Stimulated activated naive B cell treated with anti-CD40 and anti-IgM and Interleukin-4, amounts not matched to agents 10 μg/mL and 1 μg/mL and 100 μg/mL, for 72 hours (primary cell): ENCODE measurements at regions not wholly inside any gene's neighbourhood (a gene's known extent, or its start where the extent isn't known, plus 50 kb on each side); places are given as distances from the start of the nearest gene placed in this dataset.
"Not testable (repeated sequence)": the region's sequence is repeated elsewhere in the genome, so short reads cannot be mapped to it uniquely, and the experiment has no call there.

ENCODE experiments used
- ATAC-seq, 2 donors: fragments of 150-1000 bp; cut with Tn5 transposase; replicated peaks; 2 replicates each; pipeline ENCODE4 v1.10.0; 2021; ENCODE audit warnings: moderate library complexity in 1 of 2
- DNase-seq: peaks from one replicate; pipeline ENCODE4 v3.0.0; 2021
- H3K27ac Mint-ChIP-seq: one replicate; pipeline ENCODE4 v1.8.0; 2022; ENCODE audit warnings: mild to moderate bottlenecking, mixed read lengths
- H3K27me3 Mint-ChIP-seq, 2 donors: one replicate each; pipeline ENCODE4 v1.8.0; 2022; ENCODE audit warnings: mixed read lengths in 2 of 2
- H3K36me3 Mint-ChIP-seq, 2 donors: one replicate each; pipeline ENCODE4 v1.8.0; 2022; ENCODE audit warnings: mixed read lengths in 2 of 2, mild to moderate bottlenecking in 1 of 2
- H3K4me1 Mint-ChIP-seq, 2 donors: one replicate each; pipeline ENCODE4 v1.8.0; 2022; ENCODE audit warnings: mixed read lengths in 2 of 2, mild to moderate bottlenecking in 1 of 2
- H3K4me3 Mint-ChIP-seq, 2 donors: one replicate each; pipeline ENCODE4 v1.8.0; 2022; ENCODE audit warnings: mild to moderate bottlenecking in 2 of 2, mixed read lengths in 2 of 2, moderate library complexity in 1 of 2
- H3K9me3 Mint-ChIP-seq, 2 donors: one replicate each; pipeline ENCODE4 v1.8.0; 2022; ENCODE audit warnings: mixed read lengths in 2 of 2, mild to moderate bottlenecking in 1 of 2

GRCh38 chr2:21194147-21194546 lies 70.4 kb downstream of the TDRD15 start:
- ATAC-seq = no peak
- Mint-ChIP-seq H3K9me3 (no peaks in the 10 kb centered on the region), H3K27me3 (no peaks in the 10 kb centered on the region)

GRCh38 chr2:21194858-21195271 lies 71.1 kb downstream of the TDRD15 start:
- ATAC-seq = no peak

More at GRCh38 chr2:21194147-21194546, 70.4 kb downstream of the TDRD15 start:
- no peaks in the 10 kb centered on the region for H3K36me3 Mint-ChIP-seq
- no peak overlapping the region for H3K27ac Mint-ChIP-seq
- H3K4me1 Mint-ChIP-seq = no peaks in the 10 kb centered on the region
- no peak for DNase-seq
- no peak overlapping the region for H3K4me3 Mint-ChIP-seq

GRCh38 chr2:21195326-21195725 lies 71.6 kb downstream of the TDRD15 start:
- H3K9me3 Mint-ChIP-seq = no peaks in the 10 kb centered on the region
- H3K4me3 Mint-ChIP-seq = no peak overlapping the region
- no peaks in the 10 kb centered on the region for H3K27me3 Mint-ChIP-seq
- no peak overlapping the region for H3K27ac Mint-ChIP-seq
- DNase-seq = no peak
- no peak for ATAC-seq
- H3K4me1 Mint-ChIP-seq = no peaks in the 10 kb centered on the region
- H3K36me3 Mint-ChIP-seq = no peaks in the 10 kb centered on the region

More at GRCh38 chr2:21194858-21195271, 71.1 kb downstream of the TDRD15 start:
- Mint-ChIP-seq H3K4me1 (no peaks in the 10 kb centered on the region), H3K27ac (no peak overlapping the region), H3K4me3 (no peak overlapping the region), H3K9me3 (no peaks in the 10 kb centered on the region), H3K36me3 (no peaks in the 10 kb centered on the region), H3K27me3 (no peaks in the 10 kb centered on the region)
- no peak for DNase-seq

GRCh38 chr2:21198637-21199036 lies 74.9 kb downstream of the TDRD15 start:
- Mint-ChIP-seq H3K9me3 (no peaks in the 10 kb centered on the region), H3K4me3 (no peak overlapping the region), H3K27ac (no peak overlapping the region), H3K27me3 (peaks cover 0 to 5% of the 10 kb centered on the region in 2 donors), H3K36me3 (no peaks in the 10 kb centered on the region), H3K4me1 (no peaks in the 10 kb centered on the region)
- no peak for ATAC-seq
- no peak for DNase-seq

- no peak for ATAC-seq
- H3K36me3 Mint-ChIP-seq = no peaks in the 10 kb centered on the region
- peaks cover 0 to 5% of the 10 kb centered on the region in 2 donors for H3K27me3 Mint-ChIP-seq
These were observed 80.2 kb downstream of the TDRD15 start for GRCh38 chr2:21203976-21204375.

GRCh38 chr2:21214085-21214484 lies 90.3 kb downstream of the TDRD15 start:
- H3K36me3 Mint-ChIP-seq, H3K4me1 Mint-ChIP-seq, H3K27me3 Mint-ChIP-seq, H3K4me3 Mint-ChIP-seq, ATAC-seq, H3K27ac Mint-ChIP-seq, H3K9me3 Mint-ChIP-seq, DNase-seq: not testable (repeated sequence)

More at GRCh38 chr2:21203976-21204375, 80.2 kb downstream of the TDRD15 start:
- no peak overlapping the region for H3K4me3 Mint-ChIP-seq
- no peaks in the 10 kb centered on the region for H3K9me3 Mint-ChIP-seq
- no peak overlapping the region for H3K27ac Mint-ChIP-seq
- no peaks in the 10 kb centered on the region for H3K4me1 Mint-ChIP-seq
- no peak for DNase-seq

- no peaks in the 10 kb centered on the region for H3K36me3 Mint-ChIP-seq
- H3K4me1 Mint-ChIP-seq = no peaks in the 10 kb centered on the region
- no peak overlapping the region for H3K27ac Mint-ChIP-seq
- no peaks in the 10 kb centered on the region for H3K27me3 Mint-ChIP-seq
- ATAC-seq (no peak), DNase-seq (no peak)
- no peak overlapping the region for H3K4me3 Mint-ChIP-seq
- peaks cover 0 to 7% of the 10 kb centered on the region in 2 donors for H3K9me3 Mint-ChIP-seq
These were observed 93.7 kb downstream of the TDRD15 start for GRCh38 chr2:21217442-21217841.

- H3K27ac Mint-ChIP-seq = no peak overlapping the region
- ATAC-seq (no peak), DNase-seq (no peak)
- no peaks in the 10 kb centered on the region for H3K4me1 Mint-ChIP-seq
- no peak overlapping the region for H3K4me3 Mint-ChIP-seq
- no peaks in the 10 kb centered on the region for H3K27me3 Mint-ChIP-seq
- H3K9me3 Mint-ChIP-seq = peaks cover 0 to 3% of the 10 kb centered on the region in 2 donors
- H3K36me3 Mint-ChIP-seq = no peaks in the 10 kb centered on the region
These were observed 97.2 kb downstream of the TDRD15 start for GRCh38 chr2:21220930-21221329.

- no peaks in the 10 kb centered on the region for H3K9me3 Mint-ChIP-seq
- no peak overlapping the region for H3K4me3 Mint-ChIP-seq
- H3K36me3 Mint-ChIP-seq = no peaks in the 10 kb centered on the region
- ATAC-seq = no peak
- H3K4me1 Mint-ChIP-seq = no peaks in the 10 kb centered on the region
- no peak for DNase-seq
- no peak overlapping the region for H3K27ac Mint-ChIP-seq
- H3K27me3 Mint-ChIP-seq = no peaks in the 10 kb centered on the region
These were observed 99.8 kb downstream of the TDRD15 start for GRCh38 chr2:21223618-21224017.

GRCh38 chr2:21228041-21228895 lies 104.5 kb downstream of the TDRD15 start:
- Mint-ChIP-seq H3K27me3 (no peaks in the 10 kb centered on the region), H3K4me1 (peaks cover 11 to 12% of the 10 kb centered on the region in 2 donors), H3K9me3 (no peaks in the 10 kb centered on the region), H3K4me3 (no peak overlapping the region), H3K27ac (no peak overlapping the region), H3K36me3 (no peaks in the 10 kb centered on the region)
- ATAC-seq = no peak
- DNase-seq = no peak

GRCh38 chr2:21229302-21229701 lies 105.5 kb downstream of the TDRD15 start:
- H3K27me3 Mint-ChIP-seq = no peaks in the 10 kb centered on the region
- no peaks in the 10 kb centered on the region for H3K36me3 Mint-ChIP-seq
- peaks cover 11 to 12% of the 10 kb centered on the region in 2 donors for H3K4me1 Mint-ChIP-seq
- H3K4me3 Mint-ChIP-seq = no peak overlapping the region
- no peak overlapping the region for H3K27ac Mint-ChIP-seq
- DNase-seq (no peak), ATAC-seq (no peak)
- H3K9me3 Mint-ChIP-seq = no peaks in the 10 kb centered on the region

GRCh38 chr2:21230140-21230539 lies 106.4 kb downstream of the TDRD15 start:
- H3K4me3 Mint-ChIP-seq = no peak overlapping the region
- H3K36me3 Mint-ChIP-seq = no peaks in the 10 kb centered on the region
- peaks cover 11 to 12% of the 10 kb centered on the region in 2 donors for H3K4me1 Mint-ChIP-seq
- DNase-seq = no peak
- no peaks in the 10 kb centered on the region for H3K27me3 Mint-ChIP-seq
- no peak overlapping the region for H3K27ac Mint-ChIP-seq
- no peaks in the 10 kb centered on the region for H3K9me3 Mint-ChIP-seq
- no peak for ATAC-seq

GRCh38 chr2:21231985-21232384 lies 108.2 kb downstream of the TDRD15 start:
- DNase-seq (no peak), ATAC-seq (peak; percentile 64)
- no peaks in the 10 kb centered on the region for H3K36me3 Mint-ChIP-seq
- H3K4me3 Mint-ChIP-seq = no peak overlapping the region
- no peaks in the 10 kb centered on the region for H3K9me3 Mint-ChIP-seq
- H3K27ac Mint-ChIP-seq = no peak overlapping the region
- no peaks in the 10 kb centered on the region for H3K27me3 Mint-ChIP-seq
- H3K4me1 Mint-ChIP-seq = peaks cover 11 to 12% of the 10 kb centered on the region in 2 donors

GRCh38 chr2:21233194-21233593 lies 109.4 kb downstream of the TDRD15 start:
- H3K36me3 Mint-ChIP-seq = no peaks in the 10 kb centered on the region
- H3K4me1 Mint-ChIP-seq = peaks cover 11 to 12% of the 10 kb centered on the region in 2 donors
- H3K27ac Mint-ChIP-seq = no peak overlapping the region
- ATAC-seq (no peak), DNase-seq (no peak)
- H3K4me3 Mint-ChIP-seq = no peak overlapping the region
- H3K9me3 Mint-ChIP-seq = no peaks in the 10 kb centered on the region
- no peaks in the 10 kb centered on the region for H3K27me3 Mint-ChIP-seq

GRCh38 chr2:21234001-21234400 lies 110.2 kb downstream of the TDRD15 start:
- H3K4me1 Mint-ChIP-seq = peaks cover 11 to 12% of the 10 kb centered on the region in 2 donors
- no peaks in the 10 kb centered on the region for H3K9me3 Mint-ChIP-seq
- H3K27ac Mint-ChIP-seq = no peak overlapping the region
- no peaks in the 10 kb centered on the region for H3K27me3 Mint-ChIP-seq
- ATAC-seq = no peak
- no peak overlapping the region for H3K4me3 Mint-ChIP-seq
- DNase-seq = no peak
- H3K36me3 Mint-ChIP-seq = no peaks in the 10 kb centered on the region
